ENCODE measurements at regions not wholly inside any gene's neighbourhood (a gene's known extent, or its start where the extent isn't known, plus 50 kb on each side); places are given as distances from the start of the nearest gene placed in this dataset.
"Not testable (repeated sequence)": the region's sequence is repeated elsewhere in the genome, so short reads cannot be mapped to it uniquely, and the experiment has no call there.

DNA sequence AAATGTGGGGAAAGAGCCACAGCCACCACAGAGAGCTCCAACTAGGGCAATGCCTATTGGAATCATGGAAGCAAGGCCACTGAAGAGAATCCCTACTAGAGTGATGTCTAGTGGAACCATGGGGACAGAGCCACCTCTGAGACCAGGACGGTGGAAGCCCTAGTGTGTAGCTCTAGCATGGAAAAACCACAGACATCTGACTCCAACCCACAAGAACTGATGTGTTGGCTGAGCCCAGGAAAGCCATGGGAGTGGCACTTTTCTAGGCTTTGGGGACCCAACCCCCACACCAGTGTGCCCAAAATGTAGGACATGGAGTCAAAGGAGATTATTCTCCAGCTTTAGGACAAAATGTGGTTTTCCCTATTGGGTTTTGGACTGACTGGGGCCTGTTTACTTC lies 721.9 kb downstream of the BRINP1 start:
- Mint-ChIP-seq H3K4me1 (no peaks in the 10 kb centered on the region), H3K27ac (no peak overlapping the region), H3K27me3 (no peaks in the 10 kb centered on the region), H3K4me3 (no peak overlapping the region), H3K9me3 (peaks cover 3 to 18% (median 12%) of the 10 kb centered on the region in 7 donors), H3K36me3 (no peaks in the 10 kb centered on the region)
- DNase-seq (no peak), ATAC-seq (ENCODE audit: low read depth in 2 of 2) (no peak)

DNA sequence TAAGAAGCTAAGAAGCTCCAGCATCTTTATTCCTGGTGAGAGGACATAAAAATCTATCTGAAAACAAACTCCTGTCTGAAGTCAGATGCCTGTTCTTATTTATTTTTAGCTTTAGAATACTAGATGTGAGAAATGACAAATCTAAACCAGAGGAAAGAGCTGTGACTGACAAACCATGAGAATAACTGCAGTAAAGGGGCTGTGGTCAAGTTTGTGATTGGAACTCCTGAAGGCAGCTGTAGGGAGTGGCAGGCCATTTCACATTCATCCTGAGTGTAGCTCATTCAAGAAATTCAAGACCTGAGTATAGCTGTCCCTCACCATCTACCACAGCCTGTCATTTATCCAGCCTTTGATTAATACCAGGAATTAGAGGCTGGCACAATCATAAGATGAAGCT lies 718.8 kb downstream of the BRINP1 start:
- Mint-ChIP-seq H3K27me3 (no peaks in the 10 kb centered on the region), H3K36me3 (no peaks in the 10 kb centered on the region), H3K4me3 (no peak overlapping the region), H3K4me1 (no peaks in the 10 kb centered on the region), H3K9me3 (peaks cover 3 to 15% (median 10%) of the 10 kb centered on the region in 7 donors), H3K27ac (no peak overlapping the region)
- no peak for ATAC-seq (ENCODE audit: low read depth in 2 of 2)
- no peak for DNase-seq

DNA sequence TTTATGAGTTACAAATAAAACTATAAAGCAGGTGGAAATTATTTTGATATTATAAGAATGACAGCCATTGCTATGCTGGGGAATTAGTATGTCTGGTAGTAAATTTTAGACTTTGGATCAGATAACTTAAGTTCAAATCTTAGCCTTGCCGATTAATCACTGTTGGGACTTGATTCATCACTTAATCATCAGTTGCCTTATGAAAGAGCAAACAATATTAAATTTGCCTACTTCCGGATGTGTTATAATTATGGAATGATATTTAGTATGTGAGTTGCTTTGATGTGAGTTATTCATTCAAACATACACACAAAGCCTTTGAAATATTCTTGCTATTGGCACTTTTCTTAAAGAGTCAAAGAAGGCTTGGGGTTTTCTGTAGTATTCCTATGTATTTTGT lies 717.7 kb downstream of the BRINP1 start:
- H3K9me3 Mint-ChIP-seq: peaks cover 0 to 8% (median 2%) of the 10 kb centered on the region in 7 donors
- no peak overlapping the region for H3K4me3 Mint-ChIP-seq
- H3K27ac Mint-ChIP-seq: no peak overlapping the region
- no peaks in the 10 kb centered on the region for H3K4me1 Mint-ChIP-seq
- no peak for DNase-seq
- H3K36me3 Mint-ChIP-seq: no peaks in the 10 kb centered on the region
- H3K27me3 Mint-ChIP-seq: no peaks in the 10 kb centered on the region
- no peak for ATAC-seq (ENCODE audit: low read depth in 2 of 2)

DNA sequence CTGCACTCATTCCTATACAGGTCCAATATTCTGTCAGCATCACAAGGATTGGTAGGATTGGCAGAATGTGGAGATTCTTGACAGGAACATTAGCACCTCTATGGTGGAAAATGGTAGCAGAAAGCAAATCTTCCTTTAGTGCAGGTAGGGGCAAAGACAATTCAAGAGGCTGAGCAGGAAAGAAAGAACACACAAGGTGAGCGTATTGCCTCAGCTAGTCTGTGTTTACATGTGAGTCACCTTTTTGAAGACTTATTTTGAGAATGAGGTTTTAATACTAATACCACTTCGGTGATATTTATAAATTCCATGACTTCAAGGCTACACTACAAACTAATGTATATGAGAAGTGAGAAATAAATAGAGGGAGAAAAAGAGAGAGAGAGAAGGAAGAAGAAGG lies 717.0 kb downstream of the BRINP1 start:
- H3K36me3 Mint-ChIP-seq: no peaks in the 10 kb centered on the region
- H3K27ac Mint-ChIP-seq: no peak overlapping the region
- H3K4me1 Mint-ChIP-seq: no peaks in the 10 kb centered on the region
- no peak for DNase-seq
- no peak overlapping the region for H3K4me3 Mint-ChIP-seq
- peaks cover 0 to 8% (median 0%) of the 10 kb centered on the region in 7 donors for H3K9me3 Mint-ChIP-seq
- ATAC-seq (ENCODE audit: low read depth in 2 of 2): no peak
- no peaks in the 10 kb centered on the region for H3K27me3 Mint-ChIP-seq

DNA sequence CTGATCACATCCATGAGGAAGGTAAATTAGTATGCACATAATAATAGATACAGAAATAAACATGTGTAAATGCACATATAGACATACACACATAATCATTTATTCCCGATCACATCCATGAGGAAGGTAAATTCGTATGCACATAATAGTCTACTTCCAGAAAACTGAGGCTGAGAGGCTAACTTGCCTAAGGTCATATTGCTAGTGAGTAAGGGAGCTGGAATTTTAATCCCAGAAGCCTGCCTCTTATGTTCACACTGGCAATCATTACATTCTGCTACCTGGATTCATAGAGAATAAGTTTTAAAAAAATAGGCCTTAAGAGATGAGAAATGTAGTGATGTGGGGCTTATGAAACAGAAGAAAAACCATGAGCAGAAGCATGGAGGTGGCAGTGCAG lies 716.3 kb downstream of the BRINP1 start:
- Mint-ChIP-seq H3K36me3 (no peaks in the 10 kb centered on the region), H3K27ac (no peak overlapping the region), H3K27me3 (no peaks in the 10 kb centered on the region), H3K9me3 (peaks cover 0 to 8% (median 0%) of the 10 kb centered on the region in 7 donors), H3K4me1 (no peaks in the 10 kb centered on the region), H3K4me3 (no peak overlapping the region)
- DNase-seq (no peak), ATAC-seq (ENCODE audit: low read depth in 2 of 2) (no peak)

DNA sequence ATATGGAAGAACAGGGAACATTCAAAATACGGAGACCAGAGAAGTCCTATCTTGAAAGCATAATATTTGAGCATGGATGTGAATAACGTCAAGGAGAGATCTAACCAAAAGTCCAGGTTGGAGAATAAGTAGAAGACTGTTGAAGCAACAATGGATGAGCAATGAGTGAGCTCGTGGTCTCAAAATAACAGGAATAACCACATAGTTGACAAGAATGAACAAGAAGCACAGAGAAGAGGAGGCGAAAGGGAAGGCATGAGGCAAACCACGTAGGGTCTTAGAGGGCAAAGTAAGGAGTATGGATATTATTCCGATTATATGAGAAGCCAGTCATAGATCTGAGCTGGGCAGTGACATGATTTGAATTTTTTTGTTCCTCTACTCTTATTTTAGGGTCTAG lies 710.2 kb downstream of the BRINP1 start:
- ATAC-seq (ENCODE audit: low read depth in 2 of 2): no peak
- Mint-ChIP-seq H3K27me3 (no peaks in the 10 kb centered on the region), H3K4me1 (no peaks in the 10 kb centered on the region), H3K27ac (no peak overlapping the region), H3K9me3 (peaks cover 0 to 9% (median 0%) of the 10 kb centered on the region in 7 donors), H3K4me3 (no peak overlapping the region), H3K36me3 (no peaks in the 10 kb centered on the region)
- DNase-seq: no peak

DNA sequence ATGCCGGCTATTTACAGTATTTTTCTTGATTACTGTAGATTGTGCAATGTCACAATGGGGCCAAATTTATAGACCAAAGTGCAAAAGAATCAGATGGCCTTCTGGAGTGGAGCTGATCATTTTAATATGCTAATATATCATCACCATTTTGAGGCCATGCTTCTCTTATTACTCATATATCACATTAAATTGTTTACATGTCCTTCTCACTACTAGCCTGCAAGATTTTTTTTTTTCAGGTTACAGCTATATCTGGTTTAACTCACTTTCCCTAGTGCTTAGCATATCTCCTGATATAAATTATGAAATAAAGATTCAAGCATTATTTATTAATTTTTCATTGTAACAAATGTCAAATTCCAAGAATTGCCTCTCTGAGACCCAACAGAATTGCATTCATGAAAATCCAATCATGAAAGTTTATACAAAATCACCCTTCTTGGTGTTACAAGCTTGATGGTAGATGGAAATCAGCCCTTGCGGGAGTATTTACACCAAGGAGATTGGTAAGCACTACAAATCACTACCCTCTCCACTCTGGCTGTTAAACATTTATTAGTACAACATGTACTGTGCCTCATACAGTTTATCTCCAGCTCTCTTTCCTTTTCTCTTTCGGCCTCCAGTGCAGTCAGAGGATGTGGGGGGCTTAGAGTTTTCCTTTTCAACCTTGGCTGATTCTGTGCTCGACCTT lies 703.9 kb downstream of the BRINP1 start:
- H3K4me1 Mint-ChIP-seq: no peaks in the 10 kb centered on the region
- H3K27ac Mint-ChIP-seq: no peak overlapping the region
- peaks cover 0 to 3% (median 0%) of the 10 kb centered on the region in 7 donors for H3K9me3 Mint-ChIP-seq
- DNase-seq (no peak), ATAC-seq (ENCODE audit: low read depth in 2 of 2) (no peak)
- no peaks in the 10 kb centered on the region for H3K36me3 Mint-ChIP-seq
- H3K27me3 Mint-ChIP-seq: no peaks in the 10 kb centered on the region
- no peak overlapping the region for H3K4me3 Mint-ChIP-seq

DNA sequence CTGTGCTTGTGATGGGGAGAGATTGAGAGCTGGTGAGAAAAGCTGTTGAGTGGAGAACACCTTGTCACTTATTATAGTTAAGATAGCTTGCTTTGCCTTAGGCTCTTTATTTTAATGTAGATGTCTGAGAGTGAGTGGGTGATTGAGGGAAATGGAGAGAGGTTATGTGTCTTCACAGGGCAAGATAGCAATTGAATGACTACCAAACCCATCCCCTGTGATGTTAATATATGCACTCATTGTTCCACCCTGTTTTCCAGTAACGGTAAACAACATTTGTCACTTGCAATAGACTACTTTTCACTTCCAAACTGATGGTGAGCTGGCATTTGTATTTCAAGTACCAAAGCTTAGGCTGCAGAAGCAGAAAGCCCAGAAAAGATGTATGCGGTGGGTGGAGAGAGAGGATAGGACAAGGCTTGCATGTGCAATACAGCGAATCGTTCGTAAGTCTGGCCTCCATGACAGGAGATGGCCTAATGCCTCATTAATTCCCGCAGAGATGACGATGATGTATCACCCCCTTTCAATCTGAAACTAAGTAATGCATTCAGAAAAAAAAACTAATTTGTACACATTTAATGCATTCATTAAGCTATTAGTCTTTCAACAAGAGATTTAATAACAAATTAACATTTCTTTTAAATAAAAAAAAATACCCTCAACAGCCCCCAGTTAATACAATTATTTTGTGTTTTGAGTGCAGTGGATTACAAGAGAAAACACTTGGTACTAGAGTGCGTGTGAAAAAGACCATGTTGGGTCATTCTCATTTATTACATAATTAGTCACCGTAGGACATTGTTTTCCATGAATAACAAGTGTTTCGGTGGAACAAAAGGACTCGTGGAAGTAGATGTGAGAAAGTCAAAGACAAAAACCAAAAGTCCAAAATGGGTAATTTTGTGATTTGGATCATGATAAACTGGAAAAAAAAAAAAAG lies 699.0 kb downstream of the BRINP1 start:
- Mint-ChIP-seq H3K36me3 (no peaks in the 10 kb centered on the region), H3K4me3 (no peak overlapping the region), H3K9me3 (peaks cover 0 to 3% (median 0%) of the 10 kb centered on the region in 7 donors), H3K27ac (no peak overlapping the region), H3K27me3 (no peaks in the 10 kb centered on the region), H3K4me1 (no peaks in the 10 kb centered on the region)
- ATAC-seq (ENCODE audit: low read depth in 2 of 2) (no peak), DNase-seq (no peak)

DNA sequence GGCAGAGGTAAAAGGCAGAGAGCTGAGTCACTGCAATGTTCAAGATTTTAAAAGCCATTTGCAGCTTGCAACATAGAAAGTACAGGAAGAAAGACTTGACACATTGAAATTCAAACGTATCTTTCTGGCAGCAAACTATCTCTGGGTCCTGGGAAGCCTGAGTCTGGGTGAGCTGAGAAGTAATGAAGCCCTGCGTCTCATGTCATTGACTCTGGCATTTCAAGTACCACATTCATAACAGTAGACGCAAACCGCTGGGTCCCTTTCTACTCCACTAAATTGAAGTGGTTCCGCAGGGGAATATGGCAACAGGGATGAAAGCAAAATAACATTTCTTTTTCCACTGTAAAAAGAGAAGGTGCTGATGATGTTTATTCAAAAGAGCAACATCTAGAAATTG lies 694.3 kb downstream of the BRINP1 start:
- ATAC-seq (ENCODE audit: low read depth in 2 of 2) (no peak), DNase-seq (no peak)
- H3K36me3 Mint-ChIP-seq: no peaks in the 10 kb centered on the region
- no peaks in the 10 kb centered on the region for H3K4me1 Mint-ChIP-seq
- no peak overlapping the region for H3K27ac Mint-ChIP-seq
- peaks cover 0 to 11% (median 3%) of the 10 kb centered on the region in 7 donors for H3K9me3 Mint-ChIP-seq
- H3K4me3 Mint-ChIP-seq: no peak overlapping the region
- H3K27me3 Mint-ChIP-seq: no peaks in the 10 kb centered on the region

DNA sequence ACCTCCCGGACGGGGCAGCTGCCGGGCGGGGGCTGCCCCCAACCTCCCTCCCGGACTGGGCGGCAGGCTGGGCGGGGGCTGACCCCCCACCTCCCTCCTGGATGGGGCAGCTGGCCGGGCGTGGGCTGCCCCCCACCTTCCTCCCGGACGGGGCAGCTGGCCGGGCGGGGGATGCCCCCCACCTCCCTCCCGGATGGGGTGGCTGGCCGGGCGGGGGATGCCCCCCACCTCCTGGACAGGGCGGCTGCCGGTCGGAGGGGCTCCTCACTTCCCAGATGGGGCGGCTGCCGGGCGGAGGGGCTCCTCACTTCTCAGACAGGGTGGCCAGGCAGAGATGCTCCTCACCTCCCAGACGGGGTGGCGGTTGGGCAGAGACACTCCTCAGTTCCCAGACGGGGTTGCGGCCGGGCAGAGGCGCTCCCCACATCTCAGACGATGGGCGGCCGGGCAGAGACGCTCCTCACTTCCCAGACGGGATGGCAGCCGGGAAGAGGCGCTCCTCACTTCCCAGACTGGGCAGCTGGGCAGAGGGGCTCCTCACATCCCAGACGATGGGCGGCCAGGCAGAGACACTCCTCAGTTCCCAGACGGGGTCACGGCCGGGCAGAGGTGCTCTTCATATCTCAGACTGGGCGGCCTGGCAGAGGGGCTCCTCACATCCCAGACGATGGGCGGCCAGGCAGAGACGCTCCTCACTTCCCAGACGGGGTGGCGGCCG lies 691.1 kb downstream of the BRINP1 start:
- not testable (repeated sequence) for H3K27me3 Mint-ChIP-seq; H3K4me3 Mint-ChIP-seq; DNase-seq; H3K36me3 Mint-ChIP-seq; H3K4me1 Mint-ChIP-seq; H3K27ac Mint-ChIP-seq; ATAC-seq (ENCODE audit: low read depth in 2 of 2)
- H3K9me3 Mint-ChIP-seq: peaks cover 0 to 11% (median 3%) of the 10 kb centered on the region in 7 donors

DNA sequence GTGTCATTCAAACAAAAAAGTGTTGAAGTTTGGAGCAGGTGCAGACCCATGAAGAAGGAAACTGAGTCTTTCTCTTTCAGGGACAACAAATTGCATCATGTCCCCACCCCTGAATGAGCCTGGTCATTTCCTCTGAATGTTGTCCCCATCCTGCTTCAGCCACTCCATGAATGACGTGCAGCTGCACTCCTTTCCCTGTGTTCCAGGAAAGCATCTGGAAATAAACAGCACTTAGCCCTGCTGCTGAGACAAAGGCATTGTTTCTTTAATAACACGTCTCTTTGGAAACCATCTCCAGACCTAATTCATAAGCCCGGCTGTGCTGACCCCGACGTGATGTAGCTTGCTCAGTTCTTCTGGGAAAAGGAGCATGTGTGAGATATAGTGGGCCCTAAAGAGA lies 682.3 kb downstream of the BRINP1 start:
- Mint-ChIP-seq H3K27me3 (no peaks in the 10 kb centered on the region), H3K4me1 (no peaks in the 10 kb centered on the region), H3K27ac (no peak overlapping the region), H3K9me3 (peaks cover 0 to 8% (median 0%) of the 10 kb centered on the region in 7 donors), H3K4me3 (no peak overlapping the region), H3K36me3 (no peaks in the 10 kb centered on the region)
- no peak for ATAC-seq (ENCODE audit: low read depth in 2 of 2)
- no peak for DNase-seq

DNA sequence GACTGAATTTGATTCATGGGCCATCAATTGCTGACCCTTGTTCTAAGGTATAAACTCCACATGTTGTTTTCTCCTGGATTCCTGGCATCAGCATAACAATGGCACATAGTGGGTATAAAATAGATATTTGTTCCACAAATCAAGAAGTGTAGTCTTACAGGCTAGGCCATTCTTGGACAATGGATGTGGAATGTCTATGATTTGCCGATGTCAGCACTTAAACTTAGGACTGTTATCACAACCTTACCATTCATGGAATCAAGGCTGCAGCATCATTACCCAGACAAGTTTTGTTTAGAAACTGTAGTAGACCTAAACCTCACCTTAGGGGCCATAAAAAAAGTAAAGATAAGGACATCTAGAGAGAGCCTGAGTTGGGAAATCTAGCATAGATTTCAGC lies 680.0 kb downstream of the BRINP1 start:
- Mint-ChIP-seq H3K4me1 (peaks cover 0 to 6% (median 0%) of the 10 kb centered on the region in 3 donors), H3K27ac (no peak overlapping the region), H3K27me3 (no peaks in the 10 kb centered on the region), H3K9me3 (peaks cover 0 to 6% (median 2%) of the 10 kb centered on the region in 7 donors), H3K36me3 (no peaks in the 10 kb centered on the region), H3K4me3 (no peak overlapping the region)
- DNase-seq: no peak
- ATAC-seq (ENCODE audit: low read depth in 2 of 2): no peak

DNA sequence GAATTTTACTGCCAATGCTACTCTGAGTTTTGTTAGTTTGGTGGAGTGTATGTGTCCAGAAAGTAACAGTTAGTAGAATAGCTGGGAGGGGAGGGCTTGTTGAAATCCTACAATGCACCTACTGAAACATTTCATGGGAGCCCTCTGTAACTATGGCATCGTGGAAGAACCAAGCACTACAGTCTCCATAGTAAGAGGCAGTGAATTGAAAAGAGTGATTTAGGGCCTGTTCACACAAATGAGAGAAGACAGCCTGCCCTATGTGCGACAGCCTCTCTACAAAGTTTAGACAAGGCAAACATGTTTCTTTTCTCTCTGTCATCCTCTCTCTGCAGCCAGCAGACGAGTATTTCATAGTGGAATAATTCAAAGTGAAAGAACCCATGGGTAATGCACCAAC lies 676.6 kb downstream of the BRINP1 start:
- Mint-ChIP-seq H3K4me1 (peaks cover 0 to 6% (median 0%) of the 10 kb centered on the region in 3 donors), H3K9me3 (peaks cover 0 to 9% (median 0%) of the 10 kb centered on the region in 7 donors), H3K4me3 (no peak overlapping the region), H3K27me3 (no peaks in the 10 kb centered on the region), H3K36me3 (no peaks in the 10 kb centered on the region), H3K27ac (no peak overlapping the region)
- DNase-seq: no peak
- ATAC-seq (ENCODE audit: low read depth in 2 of 2): no peak
